Nephron progenitor cell (in vitro differentiated cells): ENCODE measurements at regions not wholly inside any gene's neighbourhood (a gene's known extent, or its start where the extent isn't known, plus 50 kb on each side); places are given as distances from the start of the nearest gene placed in this dataset.

Experiments
- DNase-seq: peaks from one replicate; pipeline ENCODE4 v3.0.0; 2021
- H3K27ac Mint-ChIP-seq: 2 replicates; pipeline ENCODE4 v1.8.0; 2021; ENCODE audit warnings: mild to moderate bottlenecking, moderate library complexity, mixed read lengths
- H3K27me3 Mint-ChIP-seq: 2 replicates; pipeline ENCODE4 v1.8.0; 2021; ENCODE audit warnings: mild to moderate bottlenecking, low read depth, mixed read lengths; ENCODE audit not compliant: poor library complexity
- H3K36me3 Mint-ChIP-seq: 2 replicates; pipeline ENCODE4 v1.8.0; 2021; ENCODE audit warnings: low read depth, mixed read lengths
- H3K4me1 Mint-ChIP-seq: 2 replicates; pipeline ENCODE4 v1.8.0; 2021; ENCODE audit warnings: mixed read lengths
- H3K4me3 Mint-ChIP-seq: 2 replicates; pipeline ENCODE4 v1.8.0; 2021; ENCODE audit warnings: mild to moderate bottlenecking, moderate library complexity, mixed read lengths
- H3K9me3 Mint-ChIP-seq: 2 replicates; pipeline ENCODE4 v1.8.0; 2021; ENCODE audit warnings: mild to moderate bottlenecking, moderate library complexity, mixed read lengths
- CTCF ChIP-seq: fragments of 200-600 bp; sonication (generic); IDR thresholded peaks from 2 replicates; pipeline ENCODE4 v1.5.0; 2021; ENCODE audit warnings: antibody characterized with exemption

DNA sequence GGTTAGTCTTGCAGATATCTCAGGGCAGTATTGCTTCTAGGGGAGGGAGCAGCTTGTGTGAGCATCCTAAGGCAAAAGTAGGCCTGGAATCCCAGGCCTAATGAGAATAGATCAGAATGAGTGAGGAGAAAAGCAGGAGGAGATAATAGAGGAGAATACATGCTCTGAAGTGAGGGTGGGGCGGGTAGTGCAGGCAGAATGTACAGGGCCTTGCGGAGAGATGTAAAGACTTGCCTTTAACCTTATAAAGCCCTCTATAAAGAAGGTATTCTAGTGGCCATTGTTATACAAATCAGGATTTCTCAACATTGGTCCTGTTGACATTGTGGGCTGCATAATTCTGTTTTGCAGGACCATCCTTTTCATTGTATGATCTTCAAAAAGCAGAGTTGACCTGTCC, 855.3 kb downstream of the PCDH7 start:
- H3K4me3 Mint-ChIP-seq = no peak overlapping the region
- no peak for TF ChIP-seq CTCF
- H3K9me3 Mint-ChIP-seq = no peaks in the 10 kb centered on the region
- no peak overlapping the region for H3K27ac Mint-ChIP-seq
- H3K27me3 Mint-ChIP-seq = no peaks in the 10 kb centered on the region
- DNase-seq = no peak
- no peaks in the 10 kb centered on the region for H3K4me1 Mint-ChIP-seq
- no peaks in the 10 kb centered on the region for H3K36me3 Mint-ChIP-seq

GRCh38 chr4:31580843-31581242, 860.7 kb downstream of the PCDH7 start:
- Mint-ChIP-seq H3K4me3 (no peak overlapping the region), H3K27ac (no peak overlapping the region), H3K36me3 (no peaks in the 10 kb centered on the region), H3K9me3 (no peaks in the 10 kb centered on the region), H3K27me3 (peaks cover 2% of the 10 kb centered on the region), H3K4me1 (no peaks in the 10 kb centered on the region)
- DNase-seq = no peak
- no peak for TF ChIP-seq CTCF

DNA sequence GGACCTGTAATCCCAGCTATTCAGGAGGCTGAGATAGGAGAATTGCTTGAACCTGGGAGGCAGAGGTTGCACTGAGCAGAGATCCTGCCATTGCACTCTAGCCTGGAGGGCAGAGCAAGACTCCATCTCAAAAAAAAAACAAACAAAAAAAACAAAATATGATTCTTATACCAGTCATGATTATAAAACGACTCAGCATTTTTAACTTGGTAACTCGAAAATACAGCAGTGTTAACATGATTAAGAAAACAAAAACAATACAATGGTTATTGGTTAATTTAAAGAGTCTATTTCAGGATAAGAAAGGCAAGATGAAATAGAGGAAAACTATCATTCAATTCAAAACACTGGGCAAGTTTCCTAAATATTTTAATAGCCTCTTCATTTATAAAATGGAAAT, 865.3 kb downstream of the PCDH7 start:
- no peak overlapping the region for H3K4me3 Mint-ChIP-seq
- DNase-seq = no peak
- H3K9me3 Mint-ChIP-seq = no peaks in the 10 kb centered on the region
- peaks cover 2% of the 10 kb centered on the region for H3K27me3 Mint-ChIP-seq
- H3K36me3 Mint-ChIP-seq = no peaks in the 10 kb centered on the region
- no peak overlapping the region for H3K27ac Mint-ChIP-seq
- TF ChIP-seq CTCF = no peak
- H3K4me1 Mint-ChIP-seq = no peaks in the 10 kb centered on the region

GRCh38 chr4:31592293-31592692, 872.1 kb downstream of the PCDH7 start:
- no peaks in the 10 kb centered on the region for H3K27me3 Mint-ChIP-seq
- H3K36me3 Mint-ChIP-seq = no peaks in the 10 kb centered on the region
- H3K9me3 Mint-ChIP-seq = no peaks in the 10 kb centered on the region
- TF ChIP-seq CTCF = no peak
- no peaks in the 10 kb centered on the region for H3K4me1 Mint-ChIP-seq
- no peak overlapping the region for H3K4me3 Mint-ChIP-seq
- H3K27ac Mint-ChIP-seq = no peak overlapping the region
- DNase-seq = no peak

DNA sequence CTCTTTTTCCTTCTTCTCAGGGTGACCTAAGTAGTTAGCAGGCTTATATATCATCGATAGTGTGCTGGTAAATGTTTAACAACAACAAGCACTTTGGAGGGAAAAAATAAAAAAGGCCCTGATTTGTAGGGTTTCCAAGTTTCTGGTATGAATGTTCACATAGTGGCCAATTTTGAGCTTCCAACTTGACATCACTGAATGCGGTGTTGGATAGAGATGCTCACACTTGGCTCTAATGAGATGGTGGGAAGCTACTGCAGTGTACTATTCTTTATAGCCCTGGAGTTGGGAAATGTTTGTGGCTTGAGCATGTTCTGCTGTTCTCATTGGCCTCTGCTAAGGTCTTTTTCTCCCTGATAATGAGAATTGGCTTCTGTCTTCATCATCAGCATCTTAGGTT, 875.3 kb downstream of the PCDH7 start:
- Mint-ChIP-seq H3K36me3 (no peaks in the 10 kb centered on the region), H3K27me3 (no peaks in the 10 kb centered on the region), H3K4me3 (no peak overlapping the region), H3K27ac (no peak overlapping the region), H3K4me1 (no peaks in the 10 kb centered on the region), H3K9me3 (no peaks in the 10 kb centered on the region)
- no peak for DNase-seq
- TF ChIP-seq CTCF = no peak

DNA sequence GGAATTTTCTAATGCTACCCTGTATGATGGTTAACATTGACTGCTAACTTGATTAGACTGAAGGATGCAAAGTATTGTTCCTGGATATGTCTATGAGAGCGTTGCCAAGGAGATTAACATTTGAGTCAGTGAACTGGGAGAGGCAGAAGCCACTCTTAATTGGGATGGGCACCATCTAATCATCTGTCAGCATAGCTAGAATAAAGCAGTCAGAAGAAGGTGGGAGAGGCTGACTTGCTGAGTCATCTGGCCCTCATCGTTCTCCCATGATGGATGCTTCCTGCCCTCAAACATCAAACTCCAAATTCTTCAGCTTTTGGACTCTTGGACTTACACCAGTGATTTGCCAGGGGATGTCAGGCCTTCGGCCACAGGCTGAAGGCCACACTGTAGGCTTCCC, 878.5 kb downstream of the PCDH7 start:
- Mint-ChIP-seq H3K9me3 (no peaks in the 10 kb centered on the region), H3K4me1 (no peaks in the 10 kb centered on the region), H3K4me3 (no peak overlapping the region), H3K27ac (no peak overlapping the region), H3K36me3 (no peaks in the 10 kb centered on the region), H3K27me3 (no peaks in the 10 kb centered on the region)
- DNase-seq = no peak
- TF ChIP-seq CTCF = no peak
